Upper lobe of left lung (tissue), 6 donors: ENCODE measurements at regions not wholly inside any gene's neighbourhood (a gene's known extent, or its start where the extent isn't known, plus 50 kb on each side); places are given as distances from the start of the nearest gene placed in this dataset.
"Not testable (repeated sequence)": the region's sequence is repeated elsewhere in the genome, so short reads cannot be mapped to it uniquely, and the experiment has no call there.

Experiments
- ATAC-seq, 2 donors: fragments of 200-7000 bp; cut with Tn5 transposase; one replicate each; pipeline ENCODE4 v1.9.1; 2022; ENCODE audit warnings: mild to moderate bottlenecking in 2 of 2, moderate library complexity in 2 of 2; ENCODE audit not compliant: low FRiP score in 2 of 2
- DNase-seq, 2 donors: peaks; one replicate each; pipeline ENCODE4 v3.0.0-alpha.2; 2019 to 2020
- H3K27ac ChIP-seq, 4 donors: fragments of 200-600 bp; sonication (generic); one replicate each; pipeline ENCODE4 v1.5.1; 2016 to 2019
- H3K27me3 ChIP-seq, 4 donors: fragments of 200-600 bp; sonication (generic); one replicate each; pipeline ENCODE4 v1.5.1; 2017 to 2019
- H3K36me3 ChIP-seq, 4 donors: fragments of 200-600 bp; sonication (generic); one replicate each; pipeline ENCODE4 v1.5.1; 2016 to 2019
- H3K4me1 ChIP-seq, 4 donors: fragments of 200-600 bp; sonication (generic); one replicate each; pipeline ENCODE4 v1.5.1; 2018 to 2019
- H3K4me3 ChIP-seq, 4 donors: fragments of 200-600 bp; sonication (generic); one replicate each; pipeline ENCODE4 v1.5.1; 2017 to 2019; ENCODE audit warnings: mild to moderate bottlenecking in 2 of 4, moderate library complexity in 1 of 4
- H3K9me3 ChIP-seq, 4 donors: fragments of 200-600 bp; sonication (generic); one replicate each; pipeline ENCODE4 v1.5.1; 2018 to 2019
- CTCF ChIP-seq, 6 experiments: fragments of 450-650 bp in 4 of 6; fragments of 200-600 bp in 2 of 6; sonication (generic) in 2 of 6; IDR thresholded peaks; one replicate each; pipeline ENCODE4 v1.5.1; 2016 to 2019; ENCODE audit warnings: antibody characterized with exemption in 6 of 6
- EP300 ChIP-seq, 4 donors: sonication (generic); formaldehyde crosslinking; IDR thresholded peaks; one replicate each; pipeline ENCODE4 v1.5.1; 2017; ENCODE audit warnings: antibody characterized with exemption in 4 of 4, control low read depth in 2 of 4
- POLR2A ChIP-seq, 4 donors: fragments of 450-650 bp; IDR thresholded peaks; one replicate each; pipeline ENCODE4 v1.5.1; 2016 to 2017; ENCODE audit warnings: antibody characterized with exemption in 4 of 4, mild to moderate bottlenecking in 2 of 4
- POLR2AphosphoS5 ChIP-seq, 2 donors: sonication (generic); formaldehyde crosslinking; IDR thresholded peaks; one replicate each; pipeline ENCODE4 v1.5.1; 2017; ENCODE audit warnings: antibody characterized with exemption in 2 of 2
- WGBS, 2 donors: methylation state at CpG; one replicate each; pipeline ENCODE4 v1.1.5; 2017 to 2018; 5-methylcytosine and 5-hydroxymethylcytosine counted together
- donor health status: DM: no; HTN: no; CAD: no; lungs with moderate emphysema.
- donor health status: DM: no; HTN: yes; CAD: no; lungs with severe emphysema.

- DNase-seq (no peak), ATAC-seq (no peak)
- H3K27me3 ChIP-seq, result no peaks in the 10 kb centered on the region
- TF ChIP-seq EP300 (IDR thresholded peaks at IDR 0.05) (no peak), POLR2AphosphoS5 (IDR thresholded peaks at IDR 0.05) (no peak), POLR2A (IDR thresholded peaks at IDR 0.05) (no peak), CTCF (IDR thresholded peaks at IDR 0.05) (no peak)
- WGBS, 2 donors, result 78 to 89% methylated on average over 3 of the region's 3 CpGs
- no peak overlapping the region for H3K4me3 ChIP-seq
- peaks cover 0 to 4% (median 0%) of the 10 kb centered on the region in 4 donors for H3K4me1 ChIP-seq
- H3K36me3 ChIP-seq, result no peaks in the 10 kb centered on the region
- H3K27ac ChIP-seq, result no peak overlapping the region
- H3K9me3 ChIP-seq, result no peaks in the 10 kb centered on the region
Observed at GRCh38 chr20:11178946-11179654, 505.3 kb upstream of the JAG1 start.

GRCh38 chr20:11180186-11180585 is 506.4 kb upstream of the JAG1 start:
- H3K9me3 ChIP-seq, result peaks cover 2 to 5% (median 3%) of the 10 kb centered on the region in 4 donors
- no peak overlapping the region for H3K27ac ChIP-seq
- no peaks in the 10 kb centered on the region for H3K27me3 ChIP-seq
- no peak for DNase-seq
- no peak for ATAC-seq
- H3K4me3 ChIP-seq, result no peak overlapping the region
- peaks cover 0 to 4% (median 0%) of the 10 kb centered on the region in 4 donors for H3K4me1 ChIP-seq
- TF ChIP-seq CTCF (IDR thresholded peaks at IDR 0.05) (no peak), POLR2AphosphoS5 (IDR thresholded peaks at IDR 0.05) (no peak), POLR2A (IDR thresholded peaks at IDR 0.05) (no peak), EP300 (IDR thresholded peaks at IDR 0.05) (no peak)
- H3K36me3 ChIP-seq, result no peaks in the 10 kb centered on the region

GRCh38 chr20:11181129-11181528 is 507.3 kb upstream of the JAG1 start:
- H3K4me3 ChIP-seq, DNase-seq, H3K36me3 ChIP-seq, H3K27ac ChIP-seq, H3K27me3 ChIP-seq, H3K4me1 ChIP-seq, ATAC-seq, H3K9me3 ChIP-seq: not testable (repeated sequence)
- WGBS, 2 donors, result 89 to 92% methylated on average over 3 of the region's 3 CpGs

GRCh38 chr20:11181966-11182365 is 508.2 kb upstream of the JAG1 start:
- Histone ChIP-seq H3K4me1 (peaks cover 0 to 4% (median 0%) of the 10 kb centered on the region in 4 donors), H3K27ac (no peak overlapping the region), H3K4me3 (no peak overlapping the region), H3K27me3 (no peaks in the 10 kb centered on the region), H3K36me3 (no peaks in the 10 kb centered on the region), H3K9me3 (peaks cover 4 to 7% (median 6%) of the 10 kb centered on the region in 4 donors)
- TF ChIP-seq CTCF (IDR thresholded peaks at IDR 0.05), result no peak
- TF ChIP-seq POLR2A (IDR thresholded peaks at IDR 0.05), result no peak
- no peak for TF ChIP-seq EP300 (IDR thresholded peaks at IDR 0.05)
- ATAC-seq, result no peak
- 96 to 98% methylated on average over 3 of the region's 3 CpGs for WGBS, 2 donors
- no peak for DNase-seq

- peaks cover 4 to 7% (median 6%) of the 10 kb centered on the region in 4 donors for H3K9me3 ChIP-seq
- H3K27me3 ChIP-seq, result no peaks in the 10 kb centered on the region
- peak in 1 of 2 donors; percentile 46 for DNase-seq
- peak in 1 of 2 donors; percentile 68 for ATAC-seq
- H3K36me3 ChIP-seq, result no peaks in the 10 kb centered on the region
- TF ChIP-seq EP300 (IDR thresholded peaks at IDR 0.05) (no peak), POLR2AphosphoS5 (IDR thresholded peaks at IDR 0.05) (peak; percentile 50 to 72), CTCF (IDR thresholded peaks at IDR 0.05) (no peak), POLR2A (IDR thresholded peaks at IDR 0.05) (no peak)
- H3K27ac ChIP-seq, result no peak overlapping the region
- WGBS, 2 donors, result 30 to 50% methylated on average over 1 of the region's 1 CpG
- no peak overlapping the region for H3K4me3 ChIP-seq
- peaks cover 0 to 4% (median 0%) of the 10 kb centered on the region in 4 donors for H3K4me1 ChIP-seq
Observed at GRCh38 chr20:11182720-11183119, 508.9 kb upstream of the JAG1 start.
